Adrenal gland (tissue), 5 donors: ENCODE measurements at regions not wholly inside any gene's neighbourhood (a gene's known extent, or its start where the extent isn't known, plus 50 kb on each side); places are given as distances from the start of the nearest gene placed in this dataset.
"Not testable (repeated sequence)": the region's sequence is repeated elsewhere in the genome, so short reads cannot be mapped to it uniquely, and the experiment has no call there.

ENCODE experiments used
- CTCF ChIP-seq, 6 experiments: fragments of 450-650 bp in 4 of 6; fragments of 200-600 bp in 2 of 6; sonication (generic) in 1 of 6; IDR thresholded peaks; 1 replicate in 5 of 6; 2 replicates in 1 of 6; pipeline versions ENCODE4 v1.5.1 to v1.8.0; 2016 to 2021; ENCODE audit warnings: antibody characterized with exemption in 6 of 6, mild to moderate bottlenecking in 2 of 6, moderate library complexity in 1 of 6
- POLR2A ChIP-seq, 2 donors: fragments of 450-650 bp; IDR thresholded peaks; one replicate each; pipeline ENCODE4 v1.6.1; 2017; ENCODE audit warnings: antibody characterized with exemption in 2 of 2, mild to moderate bottlenecking in 2 of 2, moderate library complexity in 1 of 2
- donor health status: DM: no; HTN: no; CAD: no.

- not testable (repeated sequence) for TF ChIP-seq CTCF, POLR2A (IDR thresholded peaks at IDR 0.05)
Measured at GRCh38 chrX:11905933-11906332, 147.9 kb downstream of the MSL3 start.
